AG09319 (cell line): ENCODE measurements at regions not wholly inside any gene's neighbourhood (a gene's known extent, or its start where the extent isn't known, plus 50 kb on each side); places are given as distances from the start of the nearest gene placed in this dataset.

Source experiments
- DNase-seq: peaks from one replicate; pipeline ENCODE4 v3.0.0-alpha.2; 2010; ENCODE audit warnings: low read depth; ENCODE audit errors: extremely low read depth
- TF ChIP-seq, protein P1 (sequence below): IDR thresholded peaks from 2 replicates; pipeline ENCODE4 v1.5.1; 2011; ENCODE audit warnings: low read depth, mild to moderate bottlenecking, inconsistent platforms, low read length, moderate library complexity

DNA sequence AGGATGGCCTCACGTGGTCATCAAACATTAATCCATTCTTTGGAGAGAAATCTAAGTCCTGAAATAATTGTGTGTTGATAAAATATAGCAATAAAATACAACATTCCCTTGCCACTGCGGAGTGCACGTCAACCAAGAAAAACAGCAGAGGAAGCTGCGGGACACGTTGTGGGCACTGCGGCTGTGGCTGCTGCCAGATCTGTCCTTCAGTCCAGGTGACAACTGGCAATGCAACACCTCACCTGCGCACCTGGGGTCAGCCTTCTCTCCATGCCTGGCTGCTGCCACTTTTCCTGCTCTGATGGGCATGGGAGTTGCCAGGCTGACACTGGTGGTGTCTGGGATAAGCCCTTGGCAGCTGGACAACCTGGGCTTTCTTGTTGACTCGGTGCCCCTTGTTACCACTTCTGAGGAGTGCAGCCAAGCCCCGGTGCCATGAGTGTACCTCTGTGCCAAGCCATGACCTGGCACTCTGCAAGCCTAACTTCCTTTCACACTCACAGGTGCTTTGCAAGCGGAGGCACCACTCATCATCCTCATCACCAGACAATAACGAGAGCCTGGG is 251.6 kb upstream of the TSHZ3 start:
- no peak for DNase-seq
- TF ChIP-seq, protein P1, sequence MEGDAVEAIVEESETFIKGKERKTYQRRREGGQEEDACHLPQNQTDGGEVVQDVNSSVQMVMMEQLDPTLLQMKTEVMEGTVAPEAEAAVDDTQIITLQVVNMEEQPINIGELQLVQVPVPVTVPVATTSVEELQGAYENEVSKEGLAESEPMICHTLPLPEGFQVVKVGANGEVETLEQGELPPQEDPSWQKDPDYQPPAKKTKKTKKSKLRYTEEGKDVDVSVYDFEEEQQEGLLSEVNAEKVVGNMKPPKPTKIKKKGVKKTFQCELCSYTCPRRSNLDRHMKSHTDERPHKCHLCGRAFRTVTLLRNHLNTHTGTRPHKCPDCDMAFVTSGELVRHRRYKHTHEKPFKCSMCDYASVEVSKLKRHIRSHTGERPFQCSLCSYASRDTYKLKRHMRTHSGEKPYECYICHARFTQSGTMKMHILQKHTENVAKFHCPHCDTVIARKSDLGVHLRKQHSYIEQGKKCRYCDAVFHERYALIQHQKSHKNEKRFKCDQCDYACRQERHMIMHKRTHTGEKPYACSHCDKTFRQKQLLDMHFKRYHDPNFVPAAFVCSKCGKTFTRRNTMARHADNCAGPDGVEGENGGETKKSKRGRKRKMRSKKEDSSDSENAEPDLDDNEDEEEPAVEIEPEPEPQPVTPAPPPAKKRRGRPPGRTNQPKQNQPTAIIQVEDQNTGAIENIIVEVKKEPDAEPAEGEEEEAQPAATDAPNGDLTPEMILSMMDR = no peak

GRCh38 chr19:31601855-31602254 is 252.6 kb upstream of the TSHZ3 start:
- TF ChIP-seq, protein P1 = no peak
- DNase-seq = no peak

GRCh38 chr19:31602548-31602947 is 253.3 kb upstream of the TSHZ3 start:
- TF ChIP-seq, protein P1 = no peak
- no peak for DNase-seq

GRCh38 chr19:31604493-31605040 is 255.3 kb upstream of the TSHZ3 start:
- no peak for DNase-seq
- TF ChIP-seq, protein P1 = no peak

DNA sequence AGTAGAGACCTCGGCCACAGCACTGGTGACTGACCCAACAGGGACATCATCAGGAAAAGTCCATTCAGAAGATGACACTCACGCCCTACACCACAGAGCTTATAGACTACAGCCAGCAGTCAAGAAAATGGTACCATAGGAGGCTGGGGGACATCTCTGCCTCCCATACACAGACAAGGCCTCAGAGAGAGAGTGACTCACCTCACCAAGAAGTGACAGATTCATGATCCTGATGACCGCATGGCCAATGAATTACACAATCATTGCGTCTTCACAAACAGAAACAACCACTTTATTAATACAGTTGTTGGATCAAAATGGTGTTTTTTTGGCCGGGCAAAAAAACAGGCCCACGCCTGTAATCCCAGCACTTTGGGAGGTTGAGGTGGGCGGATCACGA is 260.8 kb upstream of the TSHZ3 start:
- DNase-seq = no peak
- TF ChIP-seq, protein P1 = no peak

DNA sequence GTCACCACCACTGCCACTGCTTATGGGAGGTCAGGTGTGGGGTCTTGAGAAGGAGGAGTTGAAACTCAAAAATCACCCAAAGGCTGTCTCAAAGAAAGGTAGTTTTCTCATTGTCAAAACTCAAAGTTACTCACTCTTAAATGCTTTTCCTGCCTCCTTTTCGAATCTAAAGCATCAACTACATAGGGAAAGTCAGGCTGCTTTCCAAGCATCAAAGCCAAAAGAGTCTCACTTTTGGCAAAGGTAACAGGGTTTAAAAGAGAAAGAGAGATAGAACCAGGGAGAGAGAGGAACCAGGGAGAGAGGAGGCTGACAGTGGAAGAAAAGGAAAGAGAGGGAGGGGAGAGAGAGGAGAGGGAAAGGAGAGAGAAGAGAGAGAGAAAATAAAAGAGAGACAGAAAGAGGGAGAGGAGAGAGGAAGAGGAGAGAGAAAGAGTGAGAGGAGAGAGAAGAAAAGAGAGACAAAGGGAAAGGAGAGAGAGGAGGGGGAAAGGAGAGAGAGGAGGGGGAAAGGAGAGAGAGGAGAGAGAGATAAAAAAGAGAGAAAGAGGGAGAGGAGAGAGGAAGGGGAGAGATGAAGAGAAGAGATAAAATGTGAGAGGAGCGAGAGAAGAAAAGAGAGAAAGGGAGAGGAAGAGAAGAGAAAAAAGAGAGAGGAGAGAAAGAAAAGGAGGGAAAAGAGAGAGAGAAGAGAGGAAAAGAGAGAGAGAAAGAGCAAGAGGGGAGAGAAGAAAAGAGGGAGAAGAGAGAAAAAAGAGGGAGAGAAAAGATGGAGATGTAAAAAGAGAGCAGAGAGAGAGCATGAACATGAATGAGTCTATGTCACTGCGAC is 262.0 kb upstream of the TSHZ3 start:
- no peak for DNase-seq
- TF ChIP-seq, protein P1 = no peak

GRCh38 chr19:31612873-31613272 is 263.6 kb upstream of the TSHZ3 start:
- DNase-seq = no peak
- TF ChIP-seq, protein P1 = no peak
